K562 (cell line): ENCODE measurements at regions not wholly inside any gene's neighbourhood (a gene's known extent, or its start where the extent isn't known, plus 50 kb on each side); places are given as distances from the start of the nearest gene placed in this dataset.
"Not testable (repeated sequence)": the region's sequence is repeated elsewhere in the genome, so short reads cannot be mapped to it uniquely, and the experiment has no call there.

ENCODE experiments used
- ATAC-seq: fragments of 200-7000 bp; cut with Tn5 transposase; 3 replicates; pipeline ENCODE4 v1.9.1; 2020; ENCODE audit warnings: moderate library complexity
- BruUV-seq: library from RNA; stranded (reverse); fragments of 400-500 nt; replicated peaks from 2 replicates; lab custom pipeline; 2021; lab: Mats Ljungman, UMichigan
- CTCF ChIA-PET: fragments of 300-600 bp; formaldehyde crosslinking; extraction: SDS; loops from one replicate; lab custom pipeline; 2021; ENCODE audit warnings: low intra/inter-chr PET ratio; lab: Yijun Ruan, JAX
- POLR2A ChIA-PET: fragments of 300-600, 350-650 bp; sonication (Branson Sonifier 250); formaldehyde crosslinking; extraction: SDS; loops from one replicate; lab custom pipeline; 2021; ENCODE audit warnings: antibody characterized with exemption, inconsistent platforms; lab: Yijun Ruan, JAX
- DNase-seq, 4 experiments: peaks; one replicate each; pipeline versions ENCODE4 v3.0.0 to v3.0.0-alpha.2; 2011 to 2018; ENCODE audit warnings: low spot score in 3 of 4, mixed read lengths in 3 of 4; ENCODE audit errors: extremely low read depth in 1 of 4
- FAIRE-seq: peaks from 2 replicates; lab custom pipeline; 2011; peaks lifted over from hg19 to GRCh38; lab: Jason Lieb, UNC
- H2AFZ ChIP-seq: 2 replicates; pipeline ENCODE4 v1.6.0; 2011; ENCODE audit warnings: low read depth, low read length, control low read depth, inconsistent platforms
- H3K27ac ChIP-seq: fragments of 200-600 bp; 3 replicates; pipeline ENCODE4 v1.8.0; 2011; ENCODE audit warnings: low read depth, mild to moderate bottlenecking, control low read depth, inconsistent platforms, low read length, moderate library complexity, mixed read lengths; ENCODE audit errors: extremely low read depth
- H3K27me3 ChIP-seq, 2 experiments: fragments of 300-600 bp in 1 of 2; 2 replicates in 1 of 2; 3 replicates in 1 of 2; pipeline versions ENCODE4 v1.6.0 to v1.8.0; 2011; ENCODE audit warnings: inconsistent platforms in 2 of 2, low read length in 2 of 2, mild to moderate bottlenecking in 1 of 2, mixed read lengths in 1 of 2, moderate library complexity in 1 of 2; ENCODE audit not compliant: control insufficient read depth in 2 of 2, insufficient read depth in 2 of 2
- H3K36me3 ChIP-seq: fragments of 300-600 bp; 3 replicates; pipeline ENCODE4 v1.8.0; 2011; ENCODE audit warnings: mild to moderate bottlenecking, low read length, inconsistent platforms; ENCODE audit not compliant: control insufficient read depth, insufficient read depth
- H3K4me1 ChIP-seq, 2 experiments: fragments of 200-600 bp in 1 of 2; replicated peaks in 1 of 2; 2 replicates in 1 of 2; 3 replicates in 1 of 2; pipeline versions ENCODE4 v1.5.1 to v1.8.0; 2011; ENCODE audit warnings: inconsistent platforms in 2 of 2, low read length in 2 of 2, mild to moderate bottlenecking in 1 of 2, mixed read lengths in 1 of 2, moderate library complexity in 1 of 2; ENCODE audit not compliant: control insufficient read depth in 2 of 2, insufficient read depth in 2 of 2
- H3K4me2 ChIP-seq: 2 replicates; pipeline ENCODE4 v1.6.1; 2011; ENCODE audit warnings: low read length, control low read depth, inconsistent platforms, mixed read lengths; ENCODE audit not compliant: insufficient read depth
- H3K4me3 ChIP-seq: fragments of 200-600 bp; sonication (generic), shearing (Covaris generic); 2 replicates; pipeline ENCODE4 v1.5.1; 2016; ENCODE audit warnings: control low read depth, inconsistent platforms
- H3K79me2 ChIP-seq: fragments of 200-600 bp; 3 replicates; pipeline ENCODE4 v1.8.0; 2011; ENCODE audit warnings: low read length, inconsistent platforms; ENCODE audit not compliant: control insufficient read depth, insufficient read depth
- H3K9ac ChIP-seq, 2 experiments: 2 replicates each; pipeline versions ENCODE4 v1.6.0 to v1.6.1; 2011; ENCODE audit warnings: low read depth in 2 of 2, low read length in 2 of 2, control low read depth in 1 of 2, inconsistent platforms in 1 of 2, mild to moderate bottlenecking in 1 of 2, mixed read lengths in 1 of 2; ENCODE audit not compliant: insufficient read depth in 1 of 2
- H3K9me1 ChIP-seq: one replicate; pipeline ENCODE4 v1.6.0; 2011; ENCODE audit warnings: inconsistent platforms, mild to moderate bottlenecking, low read length, moderate library complexity; ENCODE audit not compliant: control insufficient read depth, insufficient read depth
- H3K9me3 ChIP-seq: replicated peaks from 2 replicates; pipeline ENCODE4 v1.5.1; 2011; ENCODE audit warnings: low read depth, low read length, inconsistent platforms; ENCODE audit not compliant: control insufficient read depth, insufficient read depth
- H4K20me1 ChIP-seq: replicated peaks from 2 replicates; pipeline ENCODE4 v1.6.1; 2011; ENCODE audit warnings: low read length, inconsistent platforms, mixed read lengths; ENCODE audit not compliant: control insufficient read depth, insufficient read depth
- CBFA2T2 ChIP-seq: fragments of 450-650 bp; conservative IDR thresholded peaks from 2 replicates; pipeline ENCODE4 v1.6.1; 2017; ENCODE audit warnings: mild to moderate bottlenecking
- ILF3 ChIP-seq: fragments of 450-650 bp; IDR thresholded peaks from 2 replicates; pipeline ENCODE4 v1.6.1; 2018; ENCODE audit warnings: antibody characterized with exemption, mild to moderate bottlenecking, moderate library complexity, borderline replicate concordance
- MYBL2 ChIP-seq, 2 experiments: fragments of 450-650 bp in 1 of 2; sonication (generic) in 1 of 2; formaldehyde crosslinking in 1 of 2; IDR thresholded peaks; 2 replicates each; pipeline versions ENCODE4 v1.6.1 to v1.8.1; 2017 to 2022; ENCODE audit warnings: borderline replicate concordance in 1 of 2, inconsistent platforms in 1 of 2, low read depth in 1 of 2, mild to moderate bottlenecking in 1 of 2, missing genetic modification reagents in 1 of 2, moderate library complexity in 1 of 2
- MYC ChIP-seq, 2 experiments: fragments of 250-450 bp in 1 of 2; sonication (Bioruptor Pico) in 1 of 2; IDR thresholded peaks; 2 replicates each; pipeline versions ENCODE4 v1.5.1 to v1.6.1; 2012 to 2021; ENCODE audit warnings: low read depth in 2 of 2, borderline replicate concordance in 1 of 2, improper control_type of control experiment in 1 of 2, low read length in 1 of 2, mild to moderate bottlenecking in 1 of 2, moderate library complexity in 1 of 2
- PTRF ChIP-seq: fragments of 450-650 bp; IDR thresholded peaks from 2 replicates; pipeline ENCODE4 v1.6.1; 2016; ENCODE audit warnings: mild to moderate bottlenecking, missing genetic modification characterization, missing compliant biosample characterization
- PYGO2 ChIP-seq: fragments of 450-650 bp; IDR thresholded peaks from 2 replicates; pipeline ENCODE4 v1.6.1; 2016; ENCODE audit warnings: mild to moderate bottlenecking, missing genetic modification characterization, moderate library complexity, missing compliant biosample characterization
- SMAD2 ChIP-seq: fragments of 150-350 bp; IDR thresholded peaks from 2 replicates; pipeline ENCODE4 v1.6.1; 2014; ENCODE audit warnings: low read depth, mild to moderate bottlenecking, low read length
- SMARCA4 ChIP-seq: fragments of 450-650 bp; IDR thresholded peaks from 2 replicates; pipeline ENCODE4 v1.6.1; 2016
- ZKSCAN1 ChIP-seq: fragments of 150-350 bp; IDR thresholded peaks from 2 replicates; pipeline ENCODE4 v1.6.1; 2016; ENCODE audit warnings: low read depth, low read length
- ZNF12 ChIP-seq: sonication (generic); formaldehyde crosslinking; IDR thresholded peaks from 2 replicates; pipeline ENCODE4 v1.4.0; 2020; ENCODE audit warnings: mild to moderate bottlenecking, missing genetic modification reagents
- ZNF316 ChIP-seq: fragments of 450-650 bp; IDR thresholded peaks from 2 replicates; pipeline ENCODE4 v1.6.1; 2016
- ZNF449 ChIP-seq: fragments of 250-450 bp; sonication (Bioruptor Pico); IDR thresholded peaks from 2 replicates; pipeline ENCODE4 v1.8.0; 2022; ENCODE audit warnings: moderate library complexity, mild to moderate bottlenecking, inconsistent platforms
- ZNF740 ChIP-seq, 3 experiments: fragments of 200-800 bp in 1 of 3; sonication (Bioruptor generic) in 1 of 3; sonication (generic) in 1 of 3; formaldehyde crosslinking in 1 of 3; IDR thresholded peaks; 2 replicates each; pipeline versions ENCODE4 v1.6.1 to v1.8.0; 2016 to 2022; ENCODE audit warnings: mild to moderate bottlenecking in 2 of 3, missing compliant biosample characterization in 2 of 3, missing genetic modification characterization in 2 of 3, missing genetic modification reagents in 1 of 3
- WGBS: fragments of 100-300 bp; shearing (Covaris generic); methylation state at CpG from one replicate; pipeline ENCODE4 v1.1.6; 2016; ENCODE audit warnings: low coverage, mixed read lengths; ENCODE audit not compliant: insufficient coverage; ENCODE audit errors: missing lambda C conversion rate; 5-methylcytosine and 5-hydroxymethylcytosine counted together
- in situ Hi-C: fragments of 300-500 bp; cut with MboI; formaldehyde crosslinking; loops from 4 replicates; pipeline ENCODE4 v1.15.0; 2018; ENCODE audit warnings: inconsistent platforms, mixed read lengths
- intact Hi-C: fragments of 100-400 bp; cut with micrococcal nuclease; formaldehyde crosslinking; loops from 2 replicates; pipeline ENCODE4 v1.14.2; 2022

GRCh38 chr9:90536094-90536493 is 106.5 kb downstream of the DIRAS2 start:
- H4K20me1 ChIP-seq, in situ Hi-C loops, CTCF ChIA-PET, H3K4me3 ChIP-seq, H3K4me1 ChIP-seq, H3K4me2 ChIP-seq, H3K79me2 ChIP-seq, BruUV-seq, H3K27ac ChIP-seq, H3K27me3 ChIP-seq, DNase-seq, FAIRE-seq, H3K9ac ChIP-seq, H2AFZ ChIP-seq, POLR2A ChIA-PET, H3K9me3 ChIP-seq, intact Hi-C loops, H3K36me3 ChIP-seq, ATAC-seq, H3K9me1 ChIP-seq: not testable (repeated sequence)
- 0% methylated on average over 4 of the region's 4 CpGs for WGBS

- H3K27me3 ChIP-seq: no peaks in the 10 kb centered on the region
- no peak overlapping the region for H3K4me2 ChIP-seq
- BruUV-seq: no TSS peak
- no peak overlapping the region for H3K27ac ChIP-seq
- no peak for FAIRE-seq
- H3K9ac ChIP-seq: no peak overlapping the region
- H3K4me3 ChIP-seq: no peak overlapping the region
- H4K20me1 ChIP-seq: no peaks in the 10 kb centered on the region
- no peaks in the 10 kb centered on the region for H3K79me2 ChIP-seq
- H3K36me3 ChIP-seq: no peaks in the 10 kb centered on the region
- WGBS: 0% methylated on average over 4 of the region's 4 CpGs
- H3K4me1 ChIP-seq: no peaks in the 10 kb centered on the region
- ChIA-PET CTCF (no interaction called here), POLR2A (no interaction called here)
- no peaks in the 10 kb centered on the region for H3K9me1 ChIP-seq
- intact Hi-C loops: no loop called here
- H3K9me3 ChIP-seq: no peaks in the 10 kb centered on the region
- no peak overlapping the region for H2AFZ ChIP-seq
- ATAC-seq: no peak
- in situ Hi-C loops: no loop called here
- no peak for DNase-seq
- TF ChIP-seq MYC (IDR thresholded peaks at IDR 0.05; ENCODE audit: low read depth, low read length) (no peak), MYC (CRISPR knock-in tag; IDR thresholded peaks at IDR 0.05; ENCODE audit: borderline replicate concordance, low read depth) (no peak), ZNF12 (no peak), ILF3 (no peak), ZNF449 (CRISPR knock-in tag) (no peak), SMAD2 (no peak), ZNF316 (no peak), CBFA2T2 (no peak), PYGO2 (tag) (no peak), ZKSCAN1 (no peak), SMARCA4 (no peak), MYBL2 (IDR thresholded peaks at IDR 0.05; ENCODE audit: low read depth) (no peak), MYBL2 (CRISPR knock-in tag; IDR thresholded peaks at IDR 0.05; ENCODE audit: borderline replicate concordance) (no peak), ZNF740 (CRISPR knock-in tag; IDR thresholded peaks at IDR 0.05) (no peak), ZNF740 (tag; IDR thresholded peaks at IDR 0.05) (no peak), PTRF (no peak)
Observed at GRCh38 chr9:90538566-90538965, 104.1 kb downstream of the DIRAS2 start.
